Myocyte (in vitro differentiated cells): ENCODE measurements at regions not wholly inside any gene's neighbourhood (a gene's known extent, or its start where the extent isn't known, plus 50 kb on each side); places are given as distances from the start of the nearest gene placed in this dataset.
"Not testable (repeated sequence)": the region's sequence is repeated elsewhere in the genome, so short reads cannot be mapped to it uniquely, and the experiment has no call there.

Source experiments
- DNase-seq: peaks from one replicate; pipeline ENCODE4 v3.0.0-alpha.2; 2012; ENCODE audit warnings: low read depth

DNA sequence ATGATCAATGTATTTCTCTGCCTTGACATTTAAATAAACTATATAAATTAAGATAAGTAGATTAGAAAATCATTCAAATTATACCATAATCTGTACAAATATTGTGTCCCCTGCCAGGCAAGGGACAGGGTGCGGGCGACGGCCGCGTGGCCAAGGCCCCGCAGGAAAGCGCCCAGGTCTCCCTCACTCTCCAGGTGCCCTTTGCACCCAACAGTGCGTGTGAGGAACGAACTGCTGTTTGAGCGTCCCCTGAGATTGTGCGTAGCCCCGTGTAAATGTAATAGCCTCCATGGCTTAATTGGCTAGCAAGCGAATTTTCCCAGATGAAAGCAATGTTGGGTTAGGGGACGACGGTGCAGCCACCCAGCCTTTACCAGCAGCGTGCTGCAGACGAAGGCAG lies 161.4 kb downstream of the SYT15 start:
- not testable (repeated sequence) for DNase-seq

DNA sequence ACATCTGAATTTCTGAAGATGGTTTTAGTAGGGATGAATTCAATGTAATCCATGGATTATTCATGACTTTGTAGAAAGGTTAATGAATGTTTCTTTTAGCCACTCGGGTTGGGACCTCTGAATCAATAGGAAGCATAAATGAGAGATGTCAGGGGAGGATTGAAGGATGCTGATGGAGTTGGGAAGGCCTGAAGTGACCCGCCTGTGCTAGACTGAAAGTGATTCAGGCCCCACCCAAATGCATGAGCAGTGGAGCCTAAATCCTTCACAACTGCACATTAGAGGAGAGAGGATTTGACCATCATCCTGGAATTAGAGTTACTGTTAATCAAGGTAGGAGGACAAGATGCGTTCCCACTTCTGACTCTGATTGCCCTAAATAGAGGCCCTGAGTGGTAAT lies 162.2 kb upstream of the PTPN20 start:
- DNase-seq: not testable (repeated sequence)

DNA sequence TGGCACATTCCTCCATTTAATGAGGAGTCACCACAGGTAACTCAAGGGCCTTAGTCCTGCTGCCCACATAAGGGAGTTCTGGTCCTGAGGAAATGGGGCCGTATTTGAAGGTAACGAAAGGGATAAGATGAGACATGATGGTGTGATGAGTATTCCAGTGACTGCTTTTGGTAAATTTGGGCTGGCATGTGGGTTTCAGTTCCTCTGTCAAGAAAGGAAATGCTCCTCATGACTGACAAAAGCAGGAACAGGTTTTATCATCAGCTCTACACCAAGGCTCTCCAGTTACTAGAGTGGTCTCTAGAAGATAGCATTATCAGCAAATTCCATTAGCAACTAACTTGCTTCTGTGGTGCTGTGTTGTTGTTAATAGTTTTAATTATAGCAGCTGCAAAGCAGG lies 161.8 kb upstream of the PTPN20 start:
- DNase-seq: not testable (repeated sequence)

DNA sequence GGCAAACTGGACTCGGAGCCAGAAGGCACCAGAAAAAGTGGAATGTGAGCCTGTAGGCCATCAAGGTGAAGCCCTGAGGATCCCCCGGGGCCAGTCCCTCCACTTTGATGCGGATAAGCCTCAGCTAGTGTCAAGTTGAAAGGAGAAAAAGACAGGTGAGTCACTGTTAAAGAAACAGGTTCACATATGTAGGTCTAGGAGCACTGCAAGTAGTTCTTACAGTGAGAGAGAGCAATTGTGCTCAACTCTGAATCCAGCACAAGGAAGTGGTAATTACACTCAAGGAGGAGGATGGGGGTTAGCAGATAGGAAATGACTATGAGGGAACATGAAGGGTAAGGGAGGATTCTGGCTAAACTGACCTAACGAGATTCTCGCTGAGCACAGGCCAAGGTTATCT lies 157.5 kb upstream of the PTPN20 start:
- not testable (repeated sequence) for DNase-seq

DNA sequence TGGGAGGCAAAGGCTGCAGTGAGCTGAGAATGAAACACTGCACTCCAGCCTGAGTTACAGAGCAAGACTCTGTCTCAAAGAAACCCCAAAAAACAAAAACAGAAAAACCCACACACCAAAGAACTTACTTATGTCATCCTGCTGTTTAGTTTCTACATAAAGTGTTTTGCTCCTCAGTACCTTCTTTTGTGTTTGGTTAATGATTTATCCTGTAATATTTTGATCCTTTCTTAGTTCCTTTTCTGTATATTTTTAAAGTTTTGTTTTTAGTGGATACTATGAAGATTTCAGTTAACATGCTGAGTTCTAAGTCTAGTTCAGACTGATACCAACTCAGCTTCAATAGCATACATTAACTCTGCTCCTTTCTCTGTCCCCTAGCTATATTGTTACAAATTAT lies 149.8 kb upstream of the PTPN20 start:
- not testable (repeated sequence) for DNase-seq

DNA sequence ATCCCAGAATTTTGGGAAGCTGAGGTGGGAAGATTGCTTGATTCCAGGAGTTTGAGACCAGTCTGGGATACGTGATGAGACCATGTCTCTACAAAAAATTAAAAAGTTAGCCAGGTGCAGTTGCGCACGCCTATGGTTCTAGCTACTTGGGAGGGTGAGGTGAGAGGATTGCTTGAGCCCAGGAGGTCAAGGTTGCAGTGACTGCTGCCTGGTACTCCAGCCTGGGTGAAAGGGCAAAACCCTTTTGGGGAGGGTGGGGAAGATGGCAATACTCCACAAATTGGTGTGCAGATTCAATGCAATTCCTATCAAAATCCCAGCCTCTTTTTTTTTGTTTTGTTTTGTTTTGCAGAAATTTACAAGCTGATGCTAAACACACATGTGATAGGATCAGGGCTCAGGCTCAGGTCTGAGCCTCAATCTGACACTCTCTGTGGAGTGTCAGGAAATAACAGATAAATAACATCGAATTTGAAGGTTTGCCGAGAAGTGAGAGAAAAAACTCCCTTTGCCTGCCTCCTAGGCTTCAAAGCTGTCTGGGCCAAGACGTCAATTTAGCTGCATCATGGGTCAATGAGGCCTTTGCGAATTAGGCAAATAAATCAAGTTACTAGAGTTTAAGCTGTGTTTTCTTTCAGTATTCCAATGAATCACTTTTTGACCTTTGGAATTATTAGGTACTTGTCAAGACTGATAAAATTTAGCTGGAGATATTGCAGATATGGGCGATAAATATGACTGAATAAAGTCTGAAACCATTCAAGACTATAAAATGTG lies 142.5 kb upstream of the PTPN20 start:
- DNase-seq: not testable (repeated sequence)

DNA sequence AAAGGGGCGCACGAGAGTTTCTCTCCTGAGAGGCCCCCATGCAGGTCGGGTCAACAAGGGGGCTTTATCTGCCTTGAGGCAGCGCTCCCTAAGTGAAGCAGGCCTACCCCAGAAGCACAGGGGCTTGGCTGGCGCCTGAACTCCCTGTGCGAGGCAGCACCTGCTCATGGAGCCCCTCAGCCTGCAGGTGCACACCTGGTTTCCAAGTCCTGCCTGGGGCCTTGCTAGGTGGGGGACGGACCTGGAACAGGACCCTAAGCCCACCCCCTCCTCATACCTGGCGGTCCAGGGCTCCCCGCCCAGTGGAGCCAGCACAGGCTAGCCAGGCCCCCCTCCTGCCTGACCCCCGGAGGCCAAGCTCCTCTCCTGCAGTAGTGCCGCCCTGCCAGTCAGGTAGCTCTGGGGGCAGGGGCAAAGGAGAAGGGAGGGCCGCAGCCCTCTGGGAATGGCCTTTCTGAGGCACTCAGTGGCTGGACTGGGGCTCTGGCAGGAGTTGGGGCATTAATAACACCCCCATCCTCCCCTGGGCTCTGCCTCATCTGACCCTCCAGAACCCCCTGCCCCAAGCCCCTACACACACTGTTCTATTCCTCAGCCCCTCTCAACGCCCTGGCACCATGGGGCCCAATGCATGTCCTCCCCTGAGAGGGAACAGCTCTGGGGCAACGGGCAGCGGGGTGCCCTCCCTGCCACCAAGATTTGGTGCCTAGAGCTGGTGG lies 137.9 kb upstream of the PTPN20 start:
- DNase-seq: not testable (repeated sequence)

DNA sequence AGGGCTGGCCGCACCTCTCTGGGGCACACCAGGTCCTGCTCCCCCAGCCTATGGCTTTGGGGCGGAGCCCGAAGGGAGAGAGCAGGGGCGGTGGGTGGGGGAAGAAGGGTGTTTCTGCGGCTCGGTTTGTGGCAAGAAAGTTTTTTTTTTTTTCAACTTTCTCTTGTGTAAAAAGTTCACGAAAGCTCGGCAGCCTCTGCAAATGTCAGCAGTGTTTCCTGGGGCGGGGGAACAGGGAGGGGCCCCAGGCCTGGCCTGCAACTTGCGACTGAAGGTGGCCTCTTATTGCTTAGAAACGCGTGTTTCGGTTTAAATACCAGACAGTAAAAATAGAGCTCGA lies 137.4 kb upstream of the PTPN20 start:
- DNase-seq: not testable (repeated sequence)

DNA sequence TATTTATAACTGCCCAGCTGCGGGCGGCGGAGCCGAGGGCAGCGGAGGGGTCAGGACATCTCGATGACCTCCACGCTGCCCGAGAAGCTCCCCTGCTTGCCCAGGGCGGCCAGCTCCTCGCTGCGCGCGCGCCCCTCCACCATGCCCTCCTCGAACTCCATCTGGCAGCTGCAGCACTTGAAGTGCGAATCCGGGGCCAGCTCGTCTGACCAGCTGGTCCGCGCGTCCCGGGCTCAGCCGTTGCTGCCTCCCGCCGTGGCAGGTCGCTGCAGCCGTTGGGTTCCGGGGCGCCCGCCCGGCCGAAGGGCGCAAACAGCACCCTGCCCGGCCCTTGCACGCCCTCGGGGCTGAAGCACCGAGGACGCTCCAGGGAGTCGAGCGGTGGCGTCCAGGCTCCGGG lies 136.9 kb upstream of the PTPN20 start:
- DNase-seq: not testable (repeated sequence)

DNA sequence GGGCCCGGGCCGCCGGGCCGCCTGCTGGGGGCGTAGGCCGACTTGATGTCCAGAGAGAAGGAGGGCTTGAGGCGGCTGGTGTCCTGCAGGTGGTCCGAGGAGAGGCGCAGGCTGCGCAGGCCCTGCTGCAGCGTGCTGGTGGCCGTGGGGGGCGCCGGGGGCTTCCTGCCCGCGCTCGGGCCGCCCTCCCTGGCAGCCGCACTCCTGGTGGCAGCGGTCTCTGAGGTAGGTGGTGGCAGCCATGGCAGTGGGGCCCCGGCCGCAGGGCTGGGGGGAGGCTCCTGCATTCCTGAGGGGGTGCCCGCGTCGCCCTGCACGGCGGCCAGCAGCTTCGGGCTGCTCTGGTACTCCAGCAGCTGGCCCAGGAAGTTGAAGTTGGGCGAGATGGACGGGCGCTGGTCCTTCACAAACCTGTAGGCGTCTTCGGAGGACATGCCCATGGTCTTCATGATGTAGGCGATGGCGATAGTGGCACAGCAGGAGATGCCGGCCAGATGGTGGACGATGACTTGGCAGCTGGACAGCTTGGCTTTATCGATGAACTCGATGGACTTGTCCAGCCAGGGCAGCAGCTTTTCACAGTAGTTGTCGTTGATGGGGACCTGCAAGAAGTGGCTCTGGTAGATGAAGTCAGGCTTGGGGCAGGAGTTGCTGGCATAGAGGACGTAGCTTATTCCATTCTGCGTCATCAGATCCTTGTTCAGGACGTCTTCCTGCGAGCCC lies 136.1 kb upstream of the PTPN20 start:
- DNase-seq: not testable (repeated sequence)

DNA sequence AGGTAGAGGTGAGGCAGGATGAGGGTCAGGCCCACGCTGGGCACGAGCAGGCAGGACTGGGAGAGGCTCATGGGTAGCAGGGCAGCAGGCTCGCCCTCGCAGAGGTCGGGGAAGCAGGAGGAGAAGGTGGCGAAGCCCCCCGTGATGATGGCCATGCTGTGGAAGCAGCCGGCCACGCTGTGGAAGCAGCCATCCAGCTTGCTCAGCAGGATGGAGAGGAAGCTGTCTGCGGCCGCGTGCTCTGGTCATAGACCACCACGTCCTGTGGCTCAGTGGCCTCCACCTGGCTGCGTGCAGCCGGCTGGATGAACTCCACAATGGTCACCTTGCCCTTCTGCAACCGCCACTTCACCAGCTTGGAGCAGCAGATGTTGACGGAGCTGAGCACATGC lies 135.6 kb upstream of the PTPN20 start:
- DNase-seq: not testable (repeated sequence)

DNA sequence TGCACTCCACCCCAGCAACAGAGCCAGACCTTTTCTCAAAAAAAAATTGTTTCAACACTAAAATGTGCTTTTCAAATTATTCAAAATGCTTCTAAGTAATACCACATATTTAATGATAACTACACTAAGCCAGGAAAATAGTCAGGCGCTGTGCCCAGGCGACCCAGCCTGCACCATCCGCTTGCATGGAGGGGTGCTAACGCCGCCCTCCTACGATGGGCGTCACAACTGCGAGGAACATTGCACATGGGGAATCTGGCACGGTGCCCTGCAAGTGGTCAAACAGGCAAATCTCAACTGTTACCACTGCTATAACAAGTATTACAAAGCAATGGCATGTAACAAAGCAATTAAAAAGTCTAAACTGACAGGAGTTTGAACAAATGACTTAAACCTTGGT lies 131.7 kb upstream of the PTPN20 start:
- DNase-seq: peak; percentile 32

DNA sequence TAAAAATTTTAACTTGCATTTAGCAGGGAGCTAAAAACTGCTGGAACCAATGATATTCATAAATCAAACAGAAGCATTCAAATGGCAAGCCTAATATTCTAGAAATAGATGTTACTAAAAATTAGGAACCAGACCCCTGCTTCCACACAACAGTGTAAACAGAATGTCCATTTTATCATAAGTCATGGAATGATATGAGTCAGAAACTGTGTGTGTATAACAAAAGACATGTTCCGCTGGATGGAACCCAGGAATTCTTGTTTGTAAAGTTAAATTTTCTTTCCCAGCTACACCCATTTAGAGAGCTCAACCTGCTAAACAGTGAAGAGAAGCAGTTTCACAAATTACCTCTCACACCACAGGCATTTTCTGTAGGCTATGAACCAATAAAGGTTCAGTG lies 131.1 kb upstream of the PTPN20 start:
- DNase-seq: not testable (repeated sequence)

DNA sequence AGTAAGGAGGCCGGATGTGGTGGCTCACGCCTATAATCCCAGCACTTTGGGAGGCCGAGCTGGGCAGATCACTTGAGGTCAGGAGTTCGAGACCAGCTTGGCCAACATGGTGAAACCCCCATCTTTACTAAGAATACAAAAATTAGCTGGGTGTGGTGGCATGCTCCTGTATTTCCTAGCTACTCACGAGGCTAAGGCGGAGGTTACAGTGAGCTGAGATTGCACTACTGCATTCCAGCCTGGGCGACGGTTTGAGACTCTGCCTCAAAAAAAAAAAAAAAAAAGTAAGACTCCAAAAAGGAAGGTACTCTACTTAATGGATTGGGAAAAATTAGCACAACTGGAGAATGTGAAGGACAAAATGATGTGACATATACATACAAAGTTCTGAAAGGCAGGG lies 130.2 kb upstream of the PTPN20 start:
- DNase-seq: not testable (repeated sequence)

DNA sequence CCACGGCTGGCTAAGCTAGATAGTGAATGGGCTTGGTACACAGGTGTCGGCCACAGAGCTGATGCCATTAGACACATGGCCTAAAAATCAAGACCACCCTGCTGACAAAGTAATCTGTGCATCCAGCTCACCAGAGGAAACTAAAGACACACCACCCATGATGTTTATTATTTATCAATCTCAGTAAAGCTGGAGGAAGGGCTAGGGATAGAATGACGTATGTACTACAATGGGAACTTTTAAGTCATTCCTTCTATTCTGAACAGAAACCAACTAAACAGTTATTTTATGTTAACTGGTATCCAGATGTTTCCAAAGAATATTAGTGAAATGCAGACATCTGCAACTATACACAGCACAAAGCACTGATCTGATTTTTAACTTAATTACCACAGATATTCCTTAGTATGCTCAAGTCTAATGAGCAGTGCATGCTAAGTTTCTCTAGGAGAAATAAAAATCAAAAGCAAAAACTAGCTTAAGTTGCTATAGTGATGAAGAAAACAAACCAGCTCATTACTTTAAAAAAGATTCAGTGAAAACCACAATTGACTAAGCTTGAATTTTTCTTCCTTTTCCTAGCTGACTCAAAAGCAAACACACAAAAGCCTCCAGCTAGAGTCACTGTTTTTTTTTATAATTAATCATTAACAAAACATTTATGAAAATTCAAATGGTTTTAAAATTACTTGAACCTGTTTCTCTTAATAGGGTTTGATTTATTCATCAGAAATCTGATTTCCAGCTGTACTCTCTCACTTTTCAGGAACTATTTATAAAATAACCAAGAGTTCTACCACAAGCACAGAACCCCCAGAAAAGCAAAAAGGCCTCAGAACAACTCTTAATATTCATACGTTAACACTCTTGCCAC lies 129.0 kb upstream of the PTPN20 start:
- DNase-seq: peak; percentile 3

DNA sequence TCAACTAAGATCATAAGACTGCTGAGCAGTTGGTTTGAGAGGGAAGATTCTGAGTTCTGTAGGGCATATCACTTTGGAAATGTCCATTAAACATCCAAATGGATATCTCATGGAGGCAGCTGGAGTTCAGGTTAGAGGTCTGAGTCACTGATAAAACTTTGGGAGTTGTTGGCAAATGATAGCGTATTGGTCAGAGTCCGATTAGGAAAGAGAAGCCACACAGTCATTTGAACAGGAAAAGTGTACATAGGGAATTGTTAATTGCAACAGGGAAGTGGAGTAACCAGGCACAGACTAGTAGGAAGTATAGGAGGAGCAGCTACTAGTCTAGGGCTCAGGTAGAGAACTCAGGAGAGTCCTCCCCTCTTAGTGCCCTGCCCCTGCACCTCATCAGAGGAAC lies 126.6 kb upstream of the PTPN20 start:
- not testable (repeated sequence) for DNase-seq

DNA sequence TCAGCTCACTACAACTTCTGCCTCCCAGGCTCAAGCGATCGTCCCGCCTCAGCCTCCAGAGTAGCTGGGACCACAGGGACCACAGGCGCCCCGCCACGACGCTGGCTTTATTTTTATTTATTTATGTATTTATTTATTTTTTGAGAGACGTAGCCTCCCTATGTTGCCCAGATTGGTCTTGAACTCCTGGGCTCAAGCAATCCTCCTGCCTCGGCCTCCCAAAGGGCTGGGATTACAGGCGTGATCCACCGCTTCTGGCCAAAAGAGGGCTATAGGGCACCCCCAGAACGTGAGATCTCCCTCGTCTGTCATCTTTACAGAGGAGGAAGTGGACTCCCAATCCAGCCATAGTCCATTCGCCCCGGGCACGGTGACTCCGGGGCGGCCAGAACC lies 125.1 kb upstream of the PTPN20 start:
- DNase-seq: not testable (repeated sequence)

DNA sequence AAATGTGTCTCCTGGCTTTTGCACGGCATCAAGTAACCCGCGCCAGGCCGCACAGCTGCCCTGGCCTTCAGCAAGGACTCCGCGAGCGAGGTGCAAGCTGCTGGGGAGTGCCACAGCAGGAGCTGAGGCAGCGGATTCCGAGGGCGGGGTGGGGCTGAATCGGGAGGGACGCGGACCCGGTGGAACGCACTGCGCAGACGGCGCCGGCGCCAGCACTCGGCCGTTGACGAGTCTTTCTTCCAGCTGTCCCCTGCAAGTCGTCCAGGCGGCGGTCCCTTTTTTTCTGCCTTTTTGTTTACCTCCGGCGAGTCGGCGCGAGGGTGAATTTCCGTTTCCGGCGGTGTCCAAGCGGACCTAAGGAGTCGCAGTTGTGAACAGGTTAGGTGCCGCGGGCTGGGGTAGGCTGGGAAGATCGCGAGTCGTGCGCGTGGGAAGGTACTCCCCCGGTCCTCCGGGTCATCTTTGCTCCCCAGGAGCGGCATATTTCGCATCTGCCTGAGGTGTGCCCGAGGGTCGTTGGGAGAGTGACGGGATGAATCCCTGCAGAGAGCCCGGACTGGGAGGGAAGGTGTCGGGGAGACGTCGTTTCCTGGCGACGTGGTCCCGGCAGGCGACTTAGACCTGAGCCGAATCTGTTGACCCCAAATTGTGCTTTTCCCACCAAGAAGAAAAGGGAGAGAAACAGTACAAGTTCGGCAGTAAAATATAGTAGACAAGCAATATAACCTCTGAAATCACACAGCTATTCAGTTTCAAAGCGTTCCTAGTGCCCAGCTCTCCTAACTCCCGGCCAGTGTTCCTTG lies 124.5 kb upstream of the PTPN20 start:
- DNase-seq: peak; percentile 87

DNA sequence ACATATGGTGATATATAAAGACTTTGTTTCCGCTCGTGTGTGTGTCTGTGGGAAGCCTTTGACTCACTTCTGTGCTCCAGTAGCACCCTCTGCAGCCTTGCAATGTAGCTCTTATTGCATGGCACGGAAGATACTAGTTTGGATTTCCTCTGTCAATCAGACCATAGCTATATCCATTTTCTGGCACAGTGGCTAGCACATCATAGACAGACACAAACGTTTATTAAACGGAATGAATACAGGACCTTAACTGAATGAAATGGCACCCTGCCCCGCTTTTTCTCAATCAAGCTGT lies 124.0 kb upstream of the PTPN20 start:
- DNase-seq: peak; percentile 49

DNA sequence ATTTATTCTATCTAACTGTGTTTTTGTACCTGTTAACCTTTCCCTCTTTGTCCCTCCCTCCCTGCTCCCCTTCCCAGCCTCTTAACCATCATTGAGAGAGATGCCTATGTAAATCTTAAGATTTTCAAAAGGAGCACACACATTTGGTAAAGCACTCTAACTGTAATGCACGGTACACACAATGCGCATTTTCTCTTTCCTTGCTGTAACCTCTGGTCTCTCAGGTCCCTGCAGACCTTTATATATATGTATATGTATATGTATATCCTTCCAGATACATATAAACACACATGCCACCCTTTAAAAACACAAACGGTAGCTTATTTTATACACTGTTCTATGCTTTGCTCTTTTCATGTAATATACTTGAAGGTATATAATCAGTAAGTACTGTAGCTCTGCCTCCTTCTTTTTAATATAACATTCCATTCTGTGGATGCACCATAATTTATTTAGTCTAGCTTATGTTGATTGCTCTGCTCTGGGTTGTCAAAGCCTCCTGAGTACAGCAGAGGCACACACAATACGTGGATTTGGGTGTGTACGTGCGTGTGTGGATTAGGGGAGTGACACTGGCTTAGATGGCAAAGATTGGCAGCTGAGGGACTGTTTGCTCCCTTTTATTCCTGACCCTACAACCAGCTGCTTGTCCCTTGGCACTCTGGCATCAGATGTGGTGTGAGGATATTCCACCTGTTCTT lies 118.4 kb upstream of the PTPN20 start:
- DNase-seq: not testable (repeated sequence)
